ENCODE measurements at regions not wholly inside any gene's neighbourhood (a gene's known extent, or its start where the extent isn't known, plus 50 kb on each side); places are given as distances from the start of the nearest gene placed in this dataset.

GRCh38 chr2:122866095-122866494, 1110.6 kb downstream of the TSN start:
- TF ChIP-seq EZH2 (IDR thresholded peaks at IDR 0.05; ENCODE audit: low read depth, low read length, severe bottlenecking) (no peak), SUZ12 (IDR thresholded peaks at IDR 0.05; ENCODE audit: low read length) (no peak)
